BE2C (cell line): ENCODE measurements at regions not wholly inside any gene's neighbourhood (a gene's known extent, or its start where the extent isn't known, plus 50 kb on each side); places are given as distances from the start of the nearest gene placed in this dataset.

Source experiments
- DNase-seq: peaks from one replicate; pipeline ENCODE4 v3.0.0-alpha.2; 2020
- H3K27me3 ChIP-seq: fragments of 250-450 bp; sonication (Bioruptor Pico); 2 replicates; pipeline ENCODE4 v1.5.1; 2020; ENCODE audit warnings: mild to moderate bottlenecking
- H3K36me3 ChIP-seq: fragments of 250-450 bp; sonication (Bioruptor Pico); 2 replicates; pipeline ENCODE4 v1.5.1; 2020; ENCODE audit warnings: mild to moderate bottlenecking
- H3K4me1 ChIP-seq: fragments of 250-450 bp; sonication (Bioruptor Pico); 2 replicates; pipeline ENCODE4 v1.5.1; 2020
- H3K4me3 ChIP-seq: 2 replicates; pipeline ENCODE4 v1.5.1; 2011; ENCODE audit warnings: low read depth, low read length
- H3K9me3 ChIP-seq: fragments of 250-450 bp; sonication (Bioruptor Pico); 2 replicates; pipeline ENCODE4 v1.5.1; 2020
- TF ChIP-seq, protein P1 (sequence below): IDR thresholded peaks from 2 replicates; pipeline ENCODE4 v1.5.1; 2012; ENCODE audit warnings: mild to moderate bottlenecking, low read depth, low read length

GRCh38 chr1:163914785-163915413, 593.1 kb downstream of the NUF2 start:
- Histone ChIP-seq H3K36me3 (no peaks in the 10 kb centered on the region), H3K27me3 (no peaks in the 10 kb centered on the region), H3K9me3 (no peaks in the 10 kb centered on the region), H3K4me1 (no peaks in the 10 kb centered on the region), H3K4me3 (no peak overlapping the region)
- TF ChIP-seq, protein P1, sequence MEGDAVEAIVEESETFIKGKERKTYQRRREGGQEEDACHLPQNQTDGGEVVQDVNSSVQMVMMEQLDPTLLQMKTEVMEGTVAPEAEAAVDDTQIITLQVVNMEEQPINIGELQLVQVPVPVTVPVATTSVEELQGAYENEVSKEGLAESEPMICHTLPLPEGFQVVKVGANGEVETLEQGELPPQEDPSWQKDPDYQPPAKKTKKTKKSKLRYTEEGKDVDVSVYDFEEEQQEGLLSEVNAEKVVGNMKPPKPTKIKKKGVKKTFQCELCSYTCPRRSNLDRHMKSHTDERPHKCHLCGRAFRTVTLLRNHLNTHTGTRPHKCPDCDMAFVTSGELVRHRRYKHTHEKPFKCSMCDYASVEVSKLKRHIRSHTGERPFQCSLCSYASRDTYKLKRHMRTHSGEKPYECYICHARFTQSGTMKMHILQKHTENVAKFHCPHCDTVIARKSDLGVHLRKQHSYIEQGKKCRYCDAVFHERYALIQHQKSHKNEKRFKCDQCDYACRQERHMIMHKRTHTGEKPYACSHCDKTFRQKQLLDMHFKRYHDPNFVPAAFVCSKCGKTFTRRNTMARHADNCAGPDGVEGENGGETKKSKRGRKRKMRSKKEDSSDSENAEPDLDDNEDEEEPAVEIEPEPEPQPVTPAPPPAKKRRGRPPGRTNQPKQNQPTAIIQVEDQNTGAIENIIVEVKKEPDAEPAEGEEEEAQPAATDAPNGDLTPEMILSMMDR = no peak
- no peak for DNase-seq

GRCh38 chr1:163922743-163923201, 601.0 kb downstream of the NUF2 start:
- H3K36me3 ChIP-seq = no peaks in the 10 kb centered on the region
- H3K4me3 ChIP-seq = no peak overlapping the region
- H3K4me1 ChIP-seq = no peaks in the 10 kb centered on the region
- H3K9me3 ChIP-seq = no peaks in the 10 kb centered on the region
- H3K27me3 ChIP-seq = no peaks in the 10 kb centered on the region
- TF ChIP-seq, protein P1 = no peak
- no peak for DNase-seq

DNA sequence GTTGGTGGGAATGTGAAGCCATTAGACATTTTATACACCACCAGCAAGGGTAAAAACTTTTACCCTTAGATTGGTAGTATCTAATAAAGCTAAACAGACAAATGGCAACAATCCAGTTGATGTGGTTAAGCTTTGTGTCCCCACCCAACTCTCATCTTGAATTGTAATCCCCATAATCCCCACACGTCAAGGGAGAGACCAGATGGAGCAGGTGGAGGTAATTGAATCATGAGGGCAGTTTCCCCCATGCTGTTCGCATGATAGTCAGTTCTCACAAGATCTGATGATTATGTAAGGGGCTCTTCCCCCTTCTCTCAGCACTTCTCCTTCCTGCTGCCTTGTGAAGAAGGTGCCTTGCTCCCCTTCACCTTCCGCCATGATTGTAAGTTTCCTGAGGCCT, 602.3 kb downstream of the NUF2 start:
- Histone ChIP-seq H3K4me1 (no peaks in the 10 kb centered on the region), H3K4me3 (no peak overlapping the region), H3K27me3 (no peaks in the 10 kb centered on the region), H3K36me3 (no peaks in the 10 kb centered on the region), H3K9me3 (no peaks in the 10 kb centered on the region)
- TF ChIP-seq, protein P1 = no peak
- DNase-seq = no peak

DNA sequence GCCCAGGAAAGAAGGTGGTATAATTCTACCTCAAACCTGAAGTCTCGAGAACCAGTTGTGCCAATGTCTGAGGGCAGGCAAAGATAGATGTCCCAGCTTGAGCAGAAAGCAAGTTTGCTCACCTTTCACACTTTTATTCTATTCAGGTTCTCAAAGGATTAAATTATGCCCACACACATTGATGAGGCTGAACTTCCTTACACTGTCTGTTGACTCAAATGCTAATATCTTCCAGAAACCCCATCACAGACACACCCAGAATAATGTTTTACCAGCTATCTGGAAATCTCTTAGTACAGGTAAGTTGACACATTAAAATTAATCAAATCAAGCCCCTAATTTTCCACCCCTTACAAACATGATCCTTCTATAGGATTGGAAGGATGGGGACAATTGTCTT, 605.7 kb downstream of the NUF2 start:
- Histone ChIP-seq H3K27me3 (no peaks in the 10 kb centered on the region), H3K4me3 (no peak overlapping the region), H3K36me3 (no peaks in the 10 kb centered on the region), H3K9me3 (no peaks in the 10 kb centered on the region), H3K4me1 (no peaks in the 10 kb centered on the region)
- DNase-seq = no peak
- TF ChIP-seq, protein P1 = no peak

- Histone ChIP-seq H3K36me3 (no peaks in the 10 kb centered on the region), H3K4me1 (no peaks in the 10 kb centered on the region), H3K4me3 (no peak overlapping the region), H3K27me3 (no peaks in the 10 kb centered on the region), H3K9me3 (no peaks in the 10 kb centered on the region)
- no peak for DNase-seq
- TF ChIP-seq, protein P1 = no peak
These were observed 606.3 kb downstream of the NUF2 start for GRCh38 chr1:163928069-163928468.

DNA sequence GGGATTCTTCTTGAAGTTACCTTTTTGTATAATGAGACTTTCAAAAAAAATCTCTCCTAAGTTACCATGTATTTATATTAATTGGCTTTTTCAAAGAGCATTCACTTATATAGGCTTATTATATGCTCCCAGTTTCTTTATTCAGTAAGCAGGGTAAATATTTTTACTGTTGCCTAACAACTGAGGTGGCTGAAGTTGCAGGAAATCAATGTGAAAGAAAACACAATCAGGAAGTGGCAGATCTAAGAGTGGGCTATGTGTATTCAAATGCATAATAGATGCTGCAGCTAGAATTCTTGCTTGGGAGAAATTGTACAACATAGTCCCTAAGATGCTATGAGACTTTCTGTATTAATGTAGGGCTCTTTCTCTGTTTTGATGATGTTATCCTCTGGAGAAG, 606.9 kb downstream of the NUF2 start:
- Histone ChIP-seq H3K4me3 (no peak overlapping the region), H3K9me3 (no peaks in the 10 kb centered on the region), H3K27me3 (no peaks in the 10 kb centered on the region), H3K4me1 (no peaks in the 10 kb centered on the region), H3K36me3 (no peaks in the 10 kb centered on the region)
- TF ChIP-seq, protein P1 = no peak
- DNase-seq = no peak
